ENCODE measurements at regions not wholly inside any gene's neighbourhood (a gene's known extent, or its start where the extent isn't known, plus 50 kb on each side); places are given as distances from the start of the nearest gene placed in this dataset.
A peak's percentile ranks its signal among the peaks of the same experiment; 100 is the strongest.

GRCh38 chr2:106941372-106941993, 55.5 kb upstream of the ST6GAL2 start:
- H3K27ac ChIP-seq: no peak overlapping the region
- no peak for DNase-seq (ENCODE audit: low spot score)
- H3K4me3 ChIP-seq: no peak overlapping the region
- TF ChIP-seq CTCF (IDR thresholded peaks at IDR 0.05): no peak

GRCh38 chr2:106943468-106944200, 57.7 kb upstream of the ST6GAL2 start:
- no peak overlapping the region for H3K4me3 ChIP-seq
- H3K27ac ChIP-seq: no peak overlapping the region
- no peak for DNase-seq (ENCODE audit: low spot score)
- no peak for TF ChIP-seq CTCF (IDR thresholded peaks at IDR 0.05)

- no peak for TF ChIP-seq CTCF (IDR thresholded peaks at IDR 0.05)
- Histone ChIP-seq H3K4me3 (no peak overlapping the region), H3K27ac (no peak overlapping the region)
- DNase-seq (ENCODE audit: low spot score): no peak
Measured at GRCh38 chr2:106944215-106944614, 58.2 kb upstream of the ST6GAL2 start.

GRCh38 chr2:106948540-106948939, 62.6 kb upstream of the ST6GAL2 start:
- Histone ChIP-seq H3K4me3 (no peak overlapping the region), H3K27ac (no peak overlapping the region)
- DNase-seq (ENCODE audit: low spot score): no peak
- no peak for TF ChIP-seq CTCF (IDR thresholded peaks at IDR 0.05)

- no peak overlapping the region for H3K27ac ChIP-seq
- no peak for DNase-seq (ENCODE audit: low spot score)
- H3K4me3 ChIP-seq: no peak overlapping the region
- no peak for TF ChIP-seq CTCF (IDR thresholded peaks at IDR 0.05)
Measured at GRCh38 chr2:106953236-106953635, 67.3 kb upstream of the ST6GAL2 start.

GRCh38 chr2:106953779-106954178, 67.8 kb upstream of the ST6GAL2 start:
- H3K4me3 ChIP-seq: peak overlapping the region; percentile 37
- no peak for TF ChIP-seq CTCF (IDR thresholded peaks at IDR 0.05)
- DNase-seq (ENCODE audit: low spot score): no peak
- peak overlapping the region; percentile 34 to 63 for H3K27ac ChIP-seq

GRCh38 chr2:106954304-106954703, 68.3 kb upstream of the ST6GAL2 start:
- no peak overlapping the region for H3K4me3 ChIP-seq
- peak overlapping the region; percentile 34 to 63 for H3K27ac ChIP-seq
- DNase-seq (ENCODE audit: low spot score): no peak
- TF ChIP-seq CTCF (IDR thresholded peaks at IDR 0.05): no peak
